ENCODE measurements at regions not wholly inside any gene's neighbourhood (a gene's known extent, or its start where the extent isn't known, plus 50 kb on each side); places are given as distances from the start of the nearest gene placed in this dataset.
"Not testable (repeated sequence)": the region's sequence is repeated elsewhere in the genome, so short reads cannot be mapped to it uniquely, and the experiment has no call there.

GRCh38 chr3:191982481-191982880, 521.5 kb downstream of the PYDC2 start:
- Histone ChIP-seq H3K36me3 (ENCODE audit: insufficient read depth, low read length) (no peaks in the 10 kb centered on the region), H3K27ac (ENCODE audit: low read depth in 1 of 2, low read length in 2 of 2) (no peak overlapping the region), H3K4me3 (ENCODE audit: low read length) (no peak overlapping the region), H3K27me3 (ENCODE audit: control insufficient read depth in 1 of 2, insufficient read depth in 2 of 2, low read length in 2 of 2) (no peaks in the 10 kb centered on the region), H3K9me3 (ENCODE audit: control insufficient read depth in 1 of 2, insufficient read depth in 1 of 2, low read length in 2 of 2) (no peaks in the 10 kb centered on the region), H3K4me1 (ENCODE audit: insufficient read depth, low read length) (no peaks in the 10 kb centered on the region)
- no peak for TF ChIP-seq CTCF (IDR thresholded peaks at IDR 0.05)
- ATAC-seq (ENCODE audit: poor library complexity) (no peak), DNase-seq (no peak)
- Mint-ChIP-seq H3K4me1 (ENCODE audit: low read depth) (no peaks in the 10 kb centered on the region), H3K36me3 (ENCODE audit: low read depth) (no peaks in the 10 kb centered on the region), H3K27ac (no peak overlapping the region), H3K9me3 (peaks cover 6% of the 10 kb centered on the region), H3K27me3 (no peaks in the 10 kb centered on the region), H3K4me3 (no peak overlapping the region)
- ChIA-PET CTCF (no interaction called here), POLR2A (no interaction called here)
- intact Hi-C loops (cut with DNase I, micrococcal nuclease): no loop called here

GRCh38 chr3:191985691-191986090, 524.7 kb downstream of the PYDC2 start:
- DNase-seq (no peak), ATAC-seq (ENCODE audit: poor library complexity) (no peak)
- H3K36me3 ChIP-seq (ENCODE audit: insufficient read depth, low read length): no peaks in the 10 kb centered on the region
- intact Hi-C loops (cut with DNase I, micrococcal nuclease): no loop called here
- H3K27me3 Mint-ChIP-seq: no peaks in the 10 kb centered on the region
- no peak overlapping the region for H3K4me3 ChIP-seq (ENCODE audit: low read length)
- peaks cover 14% of the 10 kb centered on the region for H3K9me3 Mint-ChIP-seq
- H3K27me3 ChIP-seq (ENCODE audit: control insufficient read depth in 1 of 2, insufficient read depth in 2 of 2, low read length in 2 of 2): no peaks in the 10 kb centered on the region
- no peaks in the 10 kb centered on the region for H3K36me3 Mint-ChIP-seq (ENCODE audit: low read depth)
- ChIA-PET POLR2A (no interaction called here), CTCF (no interaction called here)
- H3K4me3 Mint-ChIP-seq: no peak overlapping the region
- H3K9me3 ChIP-seq (ENCODE audit: control insufficient read depth in 1 of 2, insufficient read depth in 1 of 2, low read length in 2 of 2): peaks cover 0 to 5% of the 10 kb centered on the region in 2 experiments
- no peak overlapping the region for H3K27ac ChIP-seq (ENCODE audit: low read depth in 1 of 2, low read length in 2 of 2)
- no peaks in the 10 kb centered on the region for H3K4me1 Mint-ChIP-seq (ENCODE audit: low read depth)
- H3K27ac Mint-ChIP-seq: no peak overlapping the region
- TF ChIP-seq CTCF (IDR thresholded peaks at IDR 0.05): no peak
- H3K4me1 ChIP-seq (ENCODE audit: insufficient read depth, low read length): no peaks in the 10 kb centered on the region

GRCh38 chr3:191987831-191988350, 526.9 kb downstream of the PYDC2 start:
- Histone ChIP-seq H3K4me1 (ENCODE audit: insufficient read depth, low read length) (no peaks in the 10 kb centered on the region), H3K9me3 (ENCODE audit: control insufficient read depth in 1 of 2, insufficient read depth in 1 of 2, low read length in 2 of 2) (peaks cover 0 to 5% of the 10 kb centered on the region in 2 experiments), H3K27ac (ENCODE audit: low read depth in 1 of 2, low read length in 2 of 2) (no peak overlapping the region), H3K27me3 (ENCODE audit: control insufficient read depth in 1 of 2, insufficient read depth in 2 of 2, low read length in 2 of 2) (no peaks in the 10 kb centered on the region), H3K36me3 (ENCODE audit: insufficient read depth, low read length) (no peaks in the 10 kb centered on the region), H3K4me3 (ENCODE audit: low read length) (no peak overlapping the region)
- TF ChIP-seq CTCF (IDR thresholded peaks at IDR 0.05): no peak
- DNase-seq (no peak), ATAC-seq (ENCODE audit: poor library complexity) (no peak)
- intact Hi-C loops (cut with DNase I, micrococcal nuclease): no loop called here
- no peaks in the 10 kb centered on the region for H3K36me3 Mint-ChIP-seq (ENCODE audit: low read depth)
- POLR2A ChIA-PET: interaction anchor here (0.6 kb wide), 1 partner anchor 1582 kb away, joined by 3 read pairs; no protein-coding TSS in a partner anchor
- no peak overlapping the region for H3K4me3 Mint-ChIP-seq
- CTCF ChIA-PET: no interaction called here
- no peaks in the 10 kb centered on the region for H3K27me3 Mint-ChIP-seq
- peaks cover 15% of the 10 kb centered on the region for H3K9me3 Mint-ChIP-seq
- no peak overlapping the region for H3K27ac Mint-ChIP-seq
- H3K4me1 Mint-ChIP-seq (ENCODE audit: low read depth): no peaks in the 10 kb centered on the region

GRCh38 chr3:191993952-191994351, 533.0 kb downstream of the PYDC2 start:
- H3K4me1 Mint-ChIP-seq (ENCODE audit: low read depth); POLR2A ChIA-PET: not testable (repeated sequence)

More at GRCh38 chr3:191993952-191994351, 533.0 kb downstream of the PYDC2 start:
- H3K27me3 ChIP-seq (ENCODE audit: control insufficient read depth in 1 of 2, insufficient read depth in 2 of 2, low read length in 2 of 2); H3K4me3 Mint-ChIP-seq; H3K9me3 ChIP-seq (ENCODE audit: control insufficient read depth in 1 of 2, insufficient read depth in 1 of 2, low read length in 2 of 2); H3K4me3 ChIP-seq (ENCODE audit: low read length); H3K27me3 Mint-ChIP-seq; H3K36me3 Mint-ChIP-seq (ENCODE audit: low read depth); ATAC-seq (ENCODE audit: poor library complexity); CTCF ChIA-PET; H3K27ac Mint-ChIP-seq; H3K27ac ChIP-seq (ENCODE audit: low read depth in 1 of 2, low read length in 2 of 2); H3K4me1 ChIP-seq (ENCODE audit: insufficient read depth, low read length); DNase-seq; intact Hi-C loops (cut with DNase I, micrococcal nuclease); H3K36me3 ChIP-seq (ENCODE audit: insufficient read depth, low read length): not testable (repeated sequence)
- peaks cover 28% of the 10 kb centered on the region for H3K9me3 Mint-ChIP-seq
